ENCODE measurements at regions not wholly inside any gene's neighbourhood (a gene's known extent, or its start where the extent isn't known, plus 50 kb on each side); places are given as distances from the start of the nearest gene placed in this dataset.

DNA sequence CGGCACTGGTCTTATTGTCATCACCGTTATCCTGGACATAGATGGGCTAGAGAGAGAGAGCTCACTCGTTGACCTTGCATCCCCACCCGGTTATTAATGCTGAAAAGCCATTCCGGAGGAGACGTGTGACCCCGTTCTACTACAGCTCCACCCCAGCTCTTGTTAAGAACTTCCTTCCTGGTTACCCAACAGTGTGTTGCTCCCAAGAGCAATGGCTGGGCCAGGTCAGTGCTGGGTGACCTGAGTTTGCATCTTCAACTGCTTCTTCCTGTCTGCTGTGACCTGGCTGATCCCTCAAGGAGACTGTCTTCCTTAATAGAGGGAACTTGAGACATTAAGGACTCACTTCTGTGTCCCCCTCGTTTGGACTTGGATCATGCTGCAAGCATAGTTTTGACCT lies 96.1 kb upstream of the SDK2 start:
- Histone ChIP-seq H3K36me3 (ENCODE audit: low read depth, low read length) (no peaks in the 10 kb centered on the region), H2AFZ (ENCODE audit: low read length) (no peak overlapping the region), H3K4me3 (ENCODE audit: low read length) (no peak overlapping the region), H3K4me1 (ENCODE audit: insufficient read depth, low read length) (no peaks in the 10 kb centered on the region), H3K9me2 (replicated peaks; ENCODE audit: low read length) (no peaks in the 10 kb centered on the region), H3K27ac (ENCODE audit: low read length) (no peak overlapping the region), H3K9me3 (ENCODE audit: low read length) (no peaks in the 10 kb centered on the region), H3K79me2 (ENCODE audit: low read length) (no peaks in the 10 kb centered on the region), H3K9ac (ENCODE audit: low read length) (no peak overlapping the region), H3K27me3 (ENCODE audit: low read length) (peaks cover 97% of the 10 kb centered on the region), H3F3A (ENCODE audit: low read length, unreplicated experiment) (no peaks in the 10 kb centered on the region), H4K20me1 (ENCODE audit: low read length) (no peaks in the 10 kb centered on the region), H3K4me2 (ENCODE audit: low read length) (no peak overlapping the region)
- ChIA-PET POLR2A (ENCODE audit: unreplicated experiment) (no interaction called here), CTCF (no interaction called here)
- no peak for TF ChIP-seq EZH2 (IDR thresholded peaks at IDR 0.05; ENCODE audit: low read length, unreplicated experiment)
- TF ChIP-seq, protein P1, sequence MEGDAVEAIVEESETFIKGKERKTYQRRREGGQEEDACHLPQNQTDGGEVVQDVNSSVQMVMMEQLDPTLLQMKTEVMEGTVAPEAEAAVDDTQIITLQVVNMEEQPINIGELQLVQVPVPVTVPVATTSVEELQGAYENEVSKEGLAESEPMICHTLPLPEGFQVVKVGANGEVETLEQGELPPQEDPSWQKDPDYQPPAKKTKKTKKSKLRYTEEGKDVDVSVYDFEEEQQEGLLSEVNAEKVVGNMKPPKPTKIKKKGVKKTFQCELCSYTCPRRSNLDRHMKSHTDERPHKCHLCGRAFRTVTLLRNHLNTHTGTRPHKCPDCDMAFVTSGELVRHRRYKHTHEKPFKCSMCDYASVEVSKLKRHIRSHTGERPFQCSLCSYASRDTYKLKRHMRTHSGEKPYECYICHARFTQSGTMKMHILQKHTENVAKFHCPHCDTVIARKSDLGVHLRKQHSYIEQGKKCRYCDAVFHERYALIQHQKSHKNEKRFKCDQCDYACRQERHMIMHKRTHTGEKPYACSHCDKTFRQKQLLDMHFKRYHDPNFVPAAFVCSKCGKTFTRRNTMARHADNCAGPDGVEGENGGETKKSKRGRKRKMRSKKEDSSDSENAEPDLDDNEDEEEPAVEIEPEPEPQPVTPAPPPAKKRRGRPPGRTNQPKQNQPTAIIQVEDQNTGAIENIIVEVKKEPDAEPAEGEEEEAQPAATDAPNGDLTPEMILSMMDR (conservative IDR thresholded peaks at IDR 0.05; ENCODE audit: low read depth, low read length), result no peak
- TF ChIP-seq EZH2phosphoT487 (IDR thresholded peaks at IDR 0.05; ENCODE audit: borderline replicate concordance, low read length), result no peak
- ATAC-seq (no peak), DNase-seq (no peak)
- intact Hi-C loops (cut with micrococcal nuclease), result no loop called here
- no TSS peak for BruUV-seq (replicated peaks)

GRCh38 chr17:73742948-73743381 lies 98.7 kb upstream of the SDK2 start:
- DNase-seq (no peak), ATAC-seq (no peak)
- ChIA-PET CTCF (no interaction called here), POLR2A (ENCODE audit: unreplicated experiment) (no interaction called here)
- BruUV-seq (replicated peaks), result no TSS peak
- no peak overlapping the region for H2AFZ ChIP-seq (ENCODE audit: low read length)
- H3K4me1 ChIP-seq (ENCODE audit: insufficient read depth, low read length), result no peaks in the 10 kb centered on the region
- intact Hi-C loops (cut with micrococcal nuclease), result no loop called here
- no peaks in the 10 kb centered on the region for H3F3A ChIP-seq (ENCODE audit: low read length, unreplicated experiment)
- no peaks in the 10 kb centered on the region for H4K20me1 ChIP-seq (ENCODE audit: low read length)
- no peak overlapping the region for H3K9ac ChIP-seq (ENCODE audit: low read length)
- no peak overlapping the region for H3K27ac ChIP-seq (ENCODE audit: low read length)
- no peaks in the 10 kb centered on the region for H3K79me2 ChIP-seq (ENCODE audit: low read length)
- no peaks in the 10 kb centered on the region for H3K9me3 ChIP-seq (ENCODE audit: low read length)
- H3K27me3 ChIP-seq (ENCODE audit: low read length), result peaks cover 91% of the 10 kb centered on the region
- no peaks in the 10 kb centered on the region for H3K9me2 ChIP-seq (replicated peaks; ENCODE audit: low read length)
- H3K4me3 ChIP-seq (ENCODE audit: low read length), result no peak overlapping the region
- no peak overlapping the region for H3K4me2 ChIP-seq (ENCODE audit: low read length)
- TF ChIP-seq EZH2 (IDR thresholded peaks at IDR 0.05; ENCODE audit: low read length, unreplicated experiment), result no peak
- no peak for TF ChIP-seq EZH2phosphoT487 (IDR thresholded peaks at IDR 0.05; ENCODE audit: borderline replicate concordance, low read length)
- no peaks in the 10 kb centered on the region for H3K36me3 ChIP-seq (ENCODE audit: low read depth, low read length)

DNA sequence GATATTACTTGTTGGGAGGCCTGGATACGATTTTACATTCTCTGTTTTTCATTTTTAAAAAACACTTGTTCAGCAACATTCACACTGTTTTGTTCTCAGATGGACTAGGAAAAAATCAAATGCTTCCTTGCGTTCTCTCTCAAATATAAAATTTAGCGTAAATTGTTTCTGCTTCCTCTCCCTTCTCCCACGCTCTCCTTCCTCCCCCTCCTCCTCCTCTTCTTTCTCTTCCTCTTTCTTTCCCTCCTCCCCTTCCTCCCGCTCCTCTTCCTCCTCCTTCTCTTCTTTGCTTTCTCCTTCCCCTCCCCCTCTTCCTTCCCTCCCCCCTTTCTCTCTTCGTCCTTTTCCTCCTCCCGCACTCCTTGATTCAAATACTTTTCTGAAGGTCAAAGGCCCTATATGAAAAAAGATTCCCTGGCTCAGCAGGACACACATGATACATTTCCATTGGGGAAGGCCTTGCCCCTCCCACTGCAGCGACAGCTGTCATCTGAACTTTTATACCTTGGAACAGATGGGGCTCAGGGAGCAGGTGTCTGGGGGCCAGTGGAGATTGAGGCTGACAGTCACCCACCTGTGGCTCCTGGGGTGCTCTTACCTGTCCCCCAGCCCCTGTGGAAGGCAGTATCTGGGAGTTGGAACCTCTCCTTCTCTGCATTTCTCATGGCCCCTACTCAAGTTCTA lies 99.4 kb upstream of the SDK2 start:
- TF ChIP-seq EZH2phosphoT487 (IDR thresholded peaks at IDR 0.05; ENCODE audit: borderline replicate concordance, low read length), result no peak
- TF ChIP-seq, protein P1 (conservative IDR thresholded peaks at IDR 0.05; ENCODE audit: low read depth, low read length), result no peak
- TF ChIP-seq EZH2 (IDR thresholded peaks at IDR 0.05; ENCODE audit: low read length, unreplicated experiment), result no peak
- no peak overlapping the region for H3K9ac ChIP-seq (ENCODE audit: low read length)
- H2AFZ ChIP-seq (ENCODE audit: low read length), result no peak overlapping the region
- intact Hi-C loops (cut with micrococcal nuclease), result no loop called here
- H4K20me1 ChIP-seq (ENCODE audit: low read length), result no peaks in the 10 kb centered on the region
- H3F3A ChIP-seq (ENCODE audit: low read length, unreplicated experiment), result no peaks in the 10 kb centered on the region
- no peaks in the 10 kb centered on the region for H3K4me1 ChIP-seq (ENCODE audit: insufficient read depth, low read length)
- ATAC-seq (no peak), DNase-seq (no peak)
- no peak overlapping the region for H3K27ac ChIP-seq (ENCODE audit: low read length)
- H3K4me3 ChIP-seq (ENCODE audit: low read length), result no peak overlapping the region
- no peaks in the 10 kb centered on the region for H3K9me2 ChIP-seq (replicated peaks; ENCODE audit: low read length)
- ChIA-PET POLR2A (ENCODE audit: unreplicated experiment) (no interaction called here), CTCF (no interaction called here)
- no peak overlapping the region for H3K4me2 ChIP-seq (ENCODE audit: low read length)
- BruUV-seq (replicated peaks), result no TSS peak
- H3K9me3 ChIP-seq (ENCODE audit: low read length), result no peaks in the 10 kb centered on the region
- H3K27me3 ChIP-seq (ENCODE audit: low read length), result peaks cover 88% of the 10 kb centered on the region
- H3K79me2 ChIP-seq (ENCODE audit: low read length), result no peaks in the 10 kb centered on the region
- no peaks in the 10 kb centered on the region for H3K36me3 ChIP-seq (ENCODE audit: low read depth, low read length)

Measured in PC-3 (cell line).